Common myeloid progenitor, CD34-positive (primary cell): ENCODE measurements at regions not wholly inside any gene's neighbourhood (a gene's known extent, or its start where the extent isn't known, plus 50 kb on each side); places are given as distances from the start of the nearest gene placed in this dataset.

Experiments used
- CTCF ChIA-PET: fragments of 350-600 bp; sonication (Branson Sonifier 250); formaldehyde crosslinking; loops from one replicate; lab custom pipeline; 2021; ENCODE audit warnings: antibody characterized with exemption; lab: Charles Lee
- POLR2A ChIA-PET: fragments of 350-600 bp; sonication (Branson Sonifier 250); formaldehyde crosslinking; loops from one replicate; lab custom pipeline; 2021; ENCODE audit warnings: antibody characterized with exemption; lab: Charles Lee
- DNase-seq, 3 donors: peaks; one replicate each; pipeline versions ENCODE4 v3.0.0 to v3.0.0-alpha.2; 2013
- H3K27ac ChIP-seq, 2 experiments: 1 replicate in 1 of 2; 2 replicates in 1 of 2; pipeline ENCODE4 v1.7.0; 2013; ENCODE audit warnings: inconsistent platforms in 2 of 2, low read length in 2 of 2, mild to moderate bottlenecking in 2 of 2, low read depth in 1 of 2, moderate library complexity in 1 of 2; ENCODE audit not compliant: severe bottlenecking in 2 of 2, insufficient read depth in 1 of 2, poor library complexity in 1 of 2
- H3K27me3 ChIP-seq, 5 experiments: replicated peaks in 2 of 5; 1 replicate in 3 of 5; 2 replicates in 2 of 5; pipeline versions ENCODE4 v1.6.1 to v1.7.0; 2013; ENCODE audit warnings: low read length in 4 of 5, mild to moderate bottlenecking in 2 of 5, moderate library complexity in 2 of 5, inconsistent platforms in 1 of 5; ENCODE audit not compliant: insufficient read depth in 5 of 5, control insufficient read depth in 4 of 5
- H3K36me3 ChIP-seq, 4 experiments: 1 replicate in 2 of 4; 2 replicates in 2 of 4; pipeline versions ENCODE4 v1.6.1 to v1.7.0; 2013; ENCODE audit warnings: low read length in 3 of 4, control low read depth in 1 of 4, mild to moderate bottlenecking in 1 of 4; ENCODE audit not compliant: control insufficient read depth in 4 of 4, insufficient read depth in 4 of 4
- H3K4me1 ChIP-seq, 4 experiments: 1 replicate in 3 of 4; 2 replicates in 1 of 4; pipeline versions ENCODE4 v1.6.1 to v1.7.1; 2013; ENCODE audit warnings: low read length in 3 of 4, mild to moderate bottlenecking in 3 of 4, control low read depth in 1 of 4, inconsistent platforms in 1 of 4, moderate library complexity in 1 of 4; ENCODE audit not compliant: control insufficient read depth in 4 of 4, insufficient read depth in 4 of 4; ENCODE audit errors: control extremely low read depth in 1 of 4
- H3K4me3 ChIP-seq, 7 experiments: 1 replicate in 4 of 7; 2 replicates in 3 of 7; pipeline versions ENCODE4 v1.5.1 to v1.7.0; 2013; ENCODE audit warnings: mild to moderate bottlenecking in 7 of 7, low read length in 6 of 7, moderate library complexity in 6 of 7, inconsistent platforms in 2 of 7, low read depth in 2 of 7, control low read depth in 1 of 7; ENCODE audit not compliant: insufficient read depth in 4 of 7, control insufficient read depth in 1 of 7; ENCODE audit errors: extremely low read depth in 1 of 7
- H3K9me3 ChIP-seq, 5 experiments: 1 replicate in 4 of 5; 2 replicates in 1 of 5; pipeline versions ENCODE4 v1.6.1 to v1.7.1; 2013; ENCODE audit warnings: low read length in 4 of 5, mild to moderate bottlenecking in 2 of 5, inconsistent platforms in 1 of 5, low read depth in 1 of 5, moderate library complexity in 1 of 5; ENCODE audit not compliant: control insufficient read depth in 4 of 5, insufficient read depth in 2 of 5; ENCODE audit errors: control extremely low read depth in 1 of 5
- WGBS: methylation state at CpG from one replicate; pipeline ENCODE4 v1.1.5; 2013; ENCODE audit not compliant: insufficient coverage; 5-methylcytosine and 5-hydroxymethylcytosine counted together

- Histone ChIP-seq H3K27me3 (no peaks in the 10 kb centered on the region), H3K27ac (no peak overlapping the region), H3K9me3 (no peaks in the 10 kb centered on the region), H3K4me1 (no peaks in the 10 kb centered on the region), H3K36me3 (no peaks in the 10 kb centered on the region), H3K4me3 (no peak overlapping the region)
- ChIA-PET CTCF (no interaction called here), POLR2A (no interaction called here)
- 94% methylated on average over 4 of the region's 5 CpGs for WGBS
- no peak for DNase-seq
Measured at GRCh38 chr2:125185691-125186270, 1160.7 kb downstream of the CNTNAP5 start.

GRCh38 chr2:125207431-125207830 is 1182.3 kb downstream of the CNTNAP5 start:
- 94% methylated on average over 3 of the region's 3 CpGs for WGBS
- no peaks in the 10 kb centered on the region for H3K4me1 ChIP-seq
- H3K9me3 ChIP-seq = no peaks in the 10 kb centered on the region
- H3K4me3 ChIP-seq = no peak overlapping the region
- CTCF ChIA-PET = no interaction called here
- no peak for DNase-seq
- no peaks in the 10 kb centered on the region for H3K27me3 ChIP-seq
- H3K27ac ChIP-seq = no peak overlapping the region
- H3K36me3 ChIP-seq = no peaks in the 10 kb centered on the region
- POLR2A ChIA-PET = no interaction called here

GRCh38 chr2:125216321-125216720 is 1191.2 kb downstream of the CNTNAP5 start:
- Histone ChIP-seq H3K4me3 (no peak overlapping the region), H3K27ac (no peak overlapping the region), H3K9me3 (peaks cover 0 to 3% (median 0%) of the 10 kb centered on the region in 5 experiments), H3K36me3 (no peaks in the 10 kb centered on the region), H3K4me1 (no peaks in the 10 kb centered on the region), H3K27me3 (no peaks in the 10 kb centered on the region)
- POLR2A ChIA-PET = no interaction called here
- CTCF ChIA-PET = interaction anchor here (1.1 kb wide), 1 partner anchor 18 kb away, joined by 3 read pairs; no protein-coding TSS in a partner anchor
- no peak for DNase-seq

GRCh38 chr2:125224188-125224587 is 1199.1 kb downstream of the CNTNAP5 start:
- H3K27ac ChIP-seq = no peak overlapping the region
- ChIA-PET CTCF (no interaction called here), POLR2A (no interaction called here)
- H3K9me3 ChIP-seq = peaks cover 0 to 3% (median 0%) of the 10 kb centered on the region in 5 experiments
- H3K36me3 ChIP-seq = no peaks in the 10 kb centered on the region
- H3K4me1 ChIP-seq = no peaks in the 10 kb centered on the region
- H3K4me3 ChIP-seq = no peak overlapping the region
- no peak for DNase-seq
- H3K27me3 ChIP-seq = no peaks in the 10 kb centered on the region
- WGBS = 95% methylated on average over 4 of the region's 6 CpGs

GRCh38 chr2:125224830-125225229 is 1199.7 kb downstream of the CNTNAP5 start:
- POLR2A ChIA-PET = no interaction called here
- H3K36me3 ChIP-seq = no peaks in the 10 kb centered on the region
- no peaks in the 10 kb centered on the region for H3K27me3 ChIP-seq
- 100% methylated on average over 1 of the region's 3 CpGs for WGBS
- CTCF ChIA-PET = no interaction called here
- H3K27ac ChIP-seq = no peak overlapping the region
- no peak overlapping the region for H3K4me3 ChIP-seq
- peaks cover 0 to 3% (median 0%) of the 10 kb centered on the region in 5 experiments for H3K9me3 ChIP-seq
- no peaks in the 10 kb centered on the region for H3K4me1 ChIP-seq
- DNase-seq = no peak

GRCh38 chr2:125227843-125228392 is 1202.8 kb downstream of the CNTNAP5 start:
- ChIA-PET CTCF (no interaction called here), POLR2A (no interaction called here)
- Histone ChIP-seq H3K27me3 (no peaks in the 10 kb centered on the region), H3K36me3 (no peaks in the 10 kb centered on the region), H3K4me3 (no peak overlapping the region), H3K4me1 (no peaks in the 10 kb centered on the region), H3K9me3 (peaks cover 0 to 1% (median 0%) of the 10 kb centered on the region in 5 experiments), H3K27ac (no peak overlapping the region)
- DNase-seq = no peak
- 92% methylated on average over 1 of the region's 2 CpGs for WGBS

- no peak overlapping the region for H3K4me3 ChIP-seq
- DNase-seq = no peak
- ChIA-PET CTCF (no interaction called here), POLR2A (no interaction called here)
- no peaks in the 10 kb centered on the region for H3K36me3 ChIP-seq
- no peak overlapping the region for H3K27ac ChIP-seq
- 96% methylated on average over 5 of the region's 6 CpGs for WGBS
- H3K27me3 ChIP-seq = no peaks in the 10 kb centered on the region
- no peaks in the 10 kb centered on the region for H3K9me3 ChIP-seq
- H3K4me1 ChIP-seq = no peaks in the 10 kb centered on the region
Measured at GRCh38 chr2:125240870-125241269, 1215.8 kb downstream of the CNTNAP5 start.
